ENCODE measurements at regions not wholly inside any gene's neighbourhood (a gene's known extent, or its start where the extent isn't known, plus 50 kb on each side); places are given as distances from the start of the nearest gene placed in this dataset.

- TF ChIP-seq NKRF (conservative IDR thresholded peaks at IDR 0.05) (no peak), ZNF217 (IDR thresholded peaks at IDR 0.05) (no peak), BACH1 (IDR thresholded peaks at IDR 0.05; ENCODE audit: borderline replicate concordance) (no peak), RAD21 (IDR thresholded peaks at IDR 0.05; ENCODE audit: insufficient read depth, low read depth, low read length) (no peak), FOXM1 (IDR thresholded peaks at IDR 0.05; ENCODE audit: low read depth, low read length) (no peak), JUND (IDR thresholded peaks at IDR 0.05; ENCODE audit: low read depth, low read length) (no peak), YBX1 (IDR thresholded peaks at IDR 0.05) (no peak)
Measured at GRCh38 chr4:125368671-125369081, 53.9 kb downstream of the FAT4 start (continued).

- FAIRE-seq (no peak), ATAC-seq (no peak), DNase-seq (ENCODE audit: low read depth, low spot score) (no peak)
- H3K79me2 ChIP-seq (ENCODE audit: control insufficient read depth, insufficient read depth, low read length), result no peaks in the 10 kb centered on the region
- WGBS (ENCODE audit: insufficient coverage, insufficient replicate concordance, low lambda C conversion rate, missing lambda C conversion rate), result 46% methylated on average over 2 of the region's 2 CpGs
- no peaks in the 10 kb centered on the region for H4K20me1 ChIP-seq (ENCODE audit: control insufficient read depth, insufficient read depth)
- no TSS peak for BruUV-seq (replicated peaks)
- in situ Hi-C loops (cut with MboI) (no loop called here), intact Hi-C loops (cut with micrococcal nuclease; ENCODE audit: unreplicated experiment) (no loop called here)
- no peak overlapping the region for H3K4me2 ChIP-seq (ENCODE audit: control insufficient read depth, insufficient read depth)
- TF ChIP-seq ZNF207 (IDR thresholded peaks at IDR 0.05; ENCODE audit: borderline replicate concordance) (no peak), CHD2 (IDR thresholded peaks at IDR 0.05; ENCODE audit: borderline replicate concordance, low read depth, low read length) (no peak), WRNIP1 (IDR thresholded peaks at IDR 0.05; ENCODE audit: borderline replicate concordance, low read depth, low read length) (no peak), PAX8 (IDR thresholded peaks at IDR 0.05) (no peak), REST (IDR thresholded peaks at IDR 0.05; ENCODE audit: low read depth, low read length) (no peak), ZBTB40 (IDR thresholded peaks at IDR 0.05; ENCODE audit: borderline replicate concordance) (no peak)
- SMC1A ChIA-PET (ENCODE audit: uncharacterized antibody, unreplicated experiment), result no interaction called here
- H3K4me1 ChIP-seq (ENCODE audit: control insufficient read depth, insufficient read depth, low read length), result no peaks in the 10 kb centered on the region
- no peaks in the 10 kb centered on the region for H3K36me3 ChIP-seq (ENCODE audit: control insufficient read depth in 2 of 2, insufficient read depth in 2 of 2, low read length in 1 of 2)
- no peak overlapping the region for H3K27ac ChIP-seq (ENCODE audit: control insufficient read depth, insufficient read depth)
- H3K9ac ChIP-seq (ENCODE audit: control insufficient read depth, insufficient read depth, low read length), result no peak overlapping the region
- H2AFZ ChIP-seq (ENCODE audit: control insufficient read depth, low read depth, low read length), result no peak overlapping the region
- CTCF ChIA-PET, result no interaction called here
- H3K9me3 ChIP-seq (replicated peaks; ENCODE audit: control insufficient read depth, insufficient read depth, low read length), result no peaks in the 10 kb centered on the region
- POLR2A ChIA-PET, result no interaction called here
- no peak overlapping the region for H3K4me3 ChIP-seq
- H3K27me3 ChIP-seq (replicated peaks in 1 of 2; ENCODE audit: control insufficient read depth in 2 of 2, insufficient read depth in 2 of 2, low read length in 1 of 2), result no peaks in the 10 kb centered on the region
- RAD21 ChIA-PET (ENCODE audit: unreplicated experiment), result no interaction called here
Measured at GRCh38 chr4:125369098-125369497, 54.3 kb downstream of the FAT4 start.
